ENCODE measurements at regions not wholly inside any gene's neighbourhood (a gene's known extent, or its start where the extent isn't known, plus 50 kb on each side); places are given as distances from the start of the nearest gene placed in this dataset.
"Not testable (repeated sequence)": the region's sequence is repeated elsewhere in the genome, so short reads cannot be mapped to it uniquely, and the experiment has no call there.

GRCh38 chr4:107423677-107424405, 296.2 kb downstream of the PAPSS1 start:
- no peaks in the 10 kb centered on the region for H3K9me3 ChIP-seq (ENCODE audit: control insufficient read depth, low read length)
- no peak overlapping the region for H3K4me3 ChIP-seq (ENCODE audit: low read length)
- H3K36me3 ChIP-seq (ENCODE audit: control insufficient read depth, insufficient read depth, low read length, severe bottlenecking): no peaks in the 10 kb centered on the region
- no peak for DNase-seq (ENCODE audit: low read depth)
- H3K27me3 ChIP-seq (replicated peaks; ENCODE audit: control insufficient read depth, insufficient read depth, low read length): no peaks in the 10 kb centered on the region
- H3K4me1 ChIP-seq (ENCODE audit: control insufficient read depth, insufficient read depth, low read length): no peaks in the 10 kb centered on the region
- H3K9ac ChIP-seq (ENCODE audit: low read length): no peak overlapping the region

- not testable (repeated sequence) for H3K27me3 ChIP-seq (replicated peaks; ENCODE audit: control insufficient read depth, insufficient read depth, low read length); H3K4me1 ChIP-seq (ENCODE audit: control insufficient read depth, insufficient read depth, low read length); H3K36me3 ChIP-seq (ENCODE audit: control insufficient read depth, insufficient read depth, low read length, severe bottlenecking); H3K9me3 ChIP-seq (ENCODE audit: control insufficient read depth, low read length); H3K4me3 ChIP-seq (ENCODE audit: low read length); H3K9ac ChIP-seq (ENCODE audit: low read length); DNase-seq (ENCODE audit: low read depth)
These were observed 300.5 kb downstream of the PAPSS1 start for GRCh38 chr4:107419536-107419935.

GRCh38 chr4:107419052-107419451, 301.0 kb downstream of the PAPSS1 start:
- Histone ChIP-seq H3K9ac (ENCODE audit: low read length) (no peak overlapping the region), H3K4me3 (ENCODE audit: low read length) (no peak overlapping the region), H3K27me3 (replicated peaks; ENCODE audit: control insufficient read depth, insufficient read depth, low read length) (no peaks in the 10 kb centered on the region), H3K36me3 (ENCODE audit: control insufficient read depth, insufficient read depth, low read length, severe bottlenecking) (no peaks in the 10 kb centered on the region), H3K9me3 (ENCODE audit: control insufficient read depth, low read length) (no peaks in the 10 kb centered on the region), H3K4me1 (ENCODE audit: control insufficient read depth, insufficient read depth, low read length) (no peaks in the 10 kb centered on the region)
- no peak for DNase-seq (ENCODE audit: low read depth)

GRCh38 chr4:107415490-107415889, 304.5 kb downstream of the PAPSS1 start:
- not testable (repeated sequence) for H3K4me3 ChIP-seq (ENCODE audit: low read length); H3K4me1 ChIP-seq (ENCODE audit: control insufficient read depth, insufficient read depth, low read length); H3K27me3 ChIP-seq (replicated peaks; ENCODE audit: control insufficient read depth, insufficient read depth, low read length)

GRCh38 chr4:107409872-107410271, 310.2 kb downstream of the PAPSS1 start:
- peaks cover 17% of the 10 kb centered on the region for H3K9me3 ChIP-seq (ENCODE audit: control insufficient read depth, low read length)
- H3K4me3 ChIP-seq (ENCODE audit: low read length); H3K4me1 ChIP-seq (ENCODE audit: control insufficient read depth, insufficient read depth, low read length); H3K36me3 ChIP-seq (ENCODE audit: control insufficient read depth, insufficient read depth, low read length, severe bottlenecking); DNase-seq (ENCODE audit: low read depth); H3K9ac ChIP-seq (ENCODE audit: low read length); H3K27me3 ChIP-seq (replicated peaks; ENCODE audit: control insufficient read depth, insufficient read depth, low read length): not testable (repeated sequence)

More at GRCh38 chr4:107415490-107415889, 304.5 kb downstream of the PAPSS1 start:
- not testable (repeated sequence) for H3K9ac ChIP-seq (ENCODE audit: low read length); H3K36me3 ChIP-seq (ENCODE audit: control insufficient read depth, insufficient read depth, low read length, severe bottlenecking); DNase-seq (ENCODE audit: low read depth); H3K9me3 ChIP-seq (ENCODE audit: control insufficient read depth, low read length)

GRCh38 chr4:107408968-107409367, 311.1 kb downstream of the PAPSS1 start:
- Histone ChIP-seq H3K4me1 (ENCODE audit: control insufficient read depth, insufficient read depth, low read length) (no peaks in the 10 kb centered on the region), H3K9ac (ENCODE audit: low read length) (no peak overlapping the region), H3K27me3 (replicated peaks; ENCODE audit: control insufficient read depth, insufficient read depth, low read length) (peaks cover 2% of the 10 kb centered on the region), H3K9me3 (ENCODE audit: control insufficient read depth, low read length) (peaks cover 17% of the 10 kb centered on the region), H3K4me3 (ENCODE audit: low read length) (no peak overlapping the region), H3K36me3 (ENCODE audit: control insufficient read depth, insufficient read depth, low read length, severe bottlenecking) (no peaks in the 10 kb centered on the region)
- no peak for DNase-seq (ENCODE audit: low read depth)

- no peaks in the 10 kb centered on the region for H3K4me1 ChIP-seq (ENCODE audit: control insufficient read depth, insufficient read depth, low read length)
- no peak overlapping the region for H3K4me3 ChIP-seq (ENCODE audit: low read length)
- DNase-seq (ENCODE audit: low read depth): no peak
- H3K36me3 ChIP-seq (ENCODE audit: control insufficient read depth, insufficient read depth, low read length, severe bottlenecking): no peaks in the 10 kb centered on the region
- H3K27me3 ChIP-seq (replicated peaks; ENCODE audit: control insufficient read depth, insufficient read depth, low read length): peaks cover 2% of the 10 kb centered on the region
- peaks cover under 1% of the 10 kb centered on the region for H3K9me3 ChIP-seq (ENCODE audit: control insufficient read depth, low read length)
- H3K9ac ChIP-seq (ENCODE audit: low read length): no peak overlapping the region
These were observed 315.3 kb downstream of the PAPSS1 start for GRCh38 chr4:107404591-107405300.

- DNase-seq (ENCODE audit: low read depth): no peak
- no peaks in the 10 kb centered on the region for H3K9me3 ChIP-seq (ENCODE audit: control insufficient read depth, low read length)
- H3K27me3 ChIP-seq (replicated peaks; ENCODE audit: control insufficient read depth, insufficient read depth, low read length): no peaks in the 10 kb centered on the region
- H3K36me3 ChIP-seq (ENCODE audit: control insufficient read depth, insufficient read depth, low read length, severe bottlenecking): no peaks in the 10 kb centered on the region
- H3K4me3 ChIP-seq (ENCODE audit: low read length): no peak overlapping the region
- no peak overlapping the region for H3K9ac ChIP-seq (ENCODE audit: low read length)
- no peaks in the 10 kb centered on the region for H3K4me1 ChIP-seq (ENCODE audit: control insufficient read depth, insufficient read depth, low read length)
These were observed 317.7 kb downstream of the PAPSS1 start for GRCh38 chr4:107402291-107402690.

GRCh38 chr4:107392951-107393350, 327.1 kb downstream of the PAPSS1 start:
- Histone ChIP-seq H3K27me3 (replicated peaks; ENCODE audit: control insufficient read depth, insufficient read depth, low read length) (no peaks in the 10 kb centered on the region), H3K4me3 (ENCODE audit: low read length) (peak overlapping the region; percentile 19), H3K9ac (ENCODE audit: low read length) (peak overlapping the region; percentile 3), H3K9me3 (ENCODE audit: control insufficient read depth, low read length) (no peaks in the 10 kb centered on the region), H3K36me3 (ENCODE audit: control insufficient read depth, insufficient read depth, low read length, severe bottlenecking) (no peaks in the 10 kb centered on the region), H3K4me1 (ENCODE audit: control insufficient read depth, insufficient read depth, low read length) (peaks cover 28% of the 10 kb centered on the region)
- DNase-seq (ENCODE audit: low read depth): peak; percentile 54

GRCh38 chr4:107392380-107392779, 327.7 kb downstream of the PAPSS1 start:
- no peak for DNase-seq (ENCODE audit: low read depth)
- peak overlapping the region; percentile 3 for H3K9ac ChIP-seq (ENCODE audit: low read length)
- H3K27me3 ChIP-seq (replicated peaks; ENCODE audit: control insufficient read depth, insufficient read depth, low read length): no peaks in the 10 kb centered on the region
- peaks cover 28% of the 10 kb centered on the region for H3K4me1 ChIP-seq (ENCODE audit: control insufficient read depth, insufficient read depth, low read length)
- H3K36me3 ChIP-seq (ENCODE audit: control insufficient read depth, insufficient read depth, low read length, severe bottlenecking): no peaks in the 10 kb centered on the region
- no peaks in the 10 kb centered on the region for H3K9me3 ChIP-seq (ENCODE audit: control insufficient read depth, low read length)
- H3K4me3 ChIP-seq (ENCODE audit: low read length): peak overlapping the region; percentile 19

- Histone ChIP-seq H3K4me1 (ENCODE audit: control insufficient read depth, insufficient read depth, low read length) (peaks cover 28% of the 10 kb centered on the region), H3K4me3 (ENCODE audit: low read length) (no peak overlapping the region), H3K27me3 (replicated peaks; ENCODE audit: control insufficient read depth, insufficient read depth, low read length) (no peaks in the 10 kb centered on the region), H3K9ac (ENCODE audit: low read length) (no peak overlapping the region), H3K9me3 (ENCODE audit: control insufficient read depth, low read length) (no peaks in the 10 kb centered on the region), H3K36me3 (ENCODE audit: control insufficient read depth, insufficient read depth, low read length, severe bottlenecking) (no peaks in the 10 kb centered on the region)
- DNase-seq (ENCODE audit: low read depth): peak; percentile 86
These were observed 328.4 kb downstream of the PAPSS1 start for GRCh38 chr4:107391630-107392028.
